Eye (tissue), 1 donor: ENCODE measurements at regions not wholly inside any gene's neighbourhood (a gene's known extent, or its start where the extent isn't known, plus 50 kb on each side); places are given as distances from the start of the nearest gene placed in this dataset.

Experiments used
- DNase-seq: peaks from one replicate; pipeline ENCODE4 v3.0.0-alpha.2; 2015

- no peak for DNase-seq
These were observed 186.8 kb downstream of the ZEB2 start for GRCh38 chr2:144333143-144333555.

- DNase-seq: peak; percentile 95
These were observed 187.4 kb downstream of the ZEB2 start for GRCh38 chr2:144332356-144333142.

- DNase-seq: peak; percentile 91
These were observed 188.1 kb downstream of the ZEB2 start for GRCh38 chr2:144331674-144332355.

GRCh38 chr2:144330951-144331673 is 188.8 kb downstream of the ZEB2 start:
- peak; percentile 78 for DNase-seq

GRCh38 chr2:144329472-144329871 is 190.4 kb downstream of the ZEB2 start:
- no peak for DNase-seq

- DNase-seq: no peak
These were observed 191.0 kb downstream of the ZEB2 start for GRCh38 chr2:144328938-144329337.

- no peak for DNase-seq
These were observed 193.1 kb downstream of the ZEB2 start for GRCh38 chr2:144326825-144327224.

- DNase-seq: no peak
These were observed 194.8 kb downstream of the ZEB2 start for GRCh38 chr2:144325086-144325485.

GRCh38 chr2:144324446-144325045 is 195.4 kb downstream of the ZEB2 start:
- DNase-seq: no peak

GRCh38 chr2:144323946-144324345 is 196.0 kb downstream of the ZEB2 start:
- no peak for DNase-seq

- no peak for DNase-seq
These were observed 197.5 kb downstream of the ZEB2 start for GRCh38 chr2:144322379-144322778.

- no peak for DNase-seq
These were observed 199.4 kb downstream of the ZEB2 start for GRCh38 chr2:144320491-144320890.

GRCh38 chr2:144317071-144317738 is 202.7 kb downstream of the ZEB2 start:
- DNase-seq: no peak

- no peak for DNase-seq
These were observed 208.9 kb downstream of the ZEB2 start for GRCh38 chr2:144310889-144311608.

- DNase-seq: no peak
These were observed 209.4 kb downstream of the ZEB2 start for GRCh38 chr2:144310484-144310883.

GRCh38 chr2:144307711-144308110 is 212.2 kb downstream of the ZEB2 start:
- no peak for DNase-seq

GRCh38 chr2:144304202-144304601 is 215.7 kb downstream of the ZEB2 start:
- no peak for DNase-seq

- DNase-seq: no peak
These were observed 219.3 kb downstream of the ZEB2 start for GRCh38 chr2:144300632-144301031.

GRCh38 chr2:144290276-144290675 is 229.6 kb downstream of the ZEB2 start:
- no peak for DNase-seq

- no peak for DNase-seq
These were observed 231.5 kb downstream of the ZEB2 start for GRCh38 chr2:144288438-144288837.

- no peak for DNase-seq
These were observed 234.6 kb downstream of the ZEB2 start for GRCh38 chr2:144285324-144285723.

GRCh38 chr2:144281476-144281875 is 238.4 kb downstream of the ZEB2 start:
- DNase-seq: no peak
